ENCODE measurements at regions not wholly inside any gene's neighbourhood (a gene's known extent, or its start where the extent isn't known, plus 50 kb on each side); places are given as distances from the start of the nearest gene placed in this dataset.

- no peak for ATAC-seq (ENCODE audit: poor library complexity)
- DNase-seq, result no peak
- Histone ChIP-seq H3K9me3 (ENCODE audit: control insufficient read depth in 1 of 2, insufficient read depth in 1 of 2, low read length in 2 of 2) (no peaks in the 10 kb centered on the region), H3K27ac (ENCODE audit: low read depth in 1 of 2, low read length in 2 of 2) (no peak overlapping the region), H3K4me1 (ENCODE audit: insufficient read depth, low read length) (no peaks in the 10 kb centered on the region), H3K27me3 (ENCODE audit: control insufficient read depth in 1 of 2, insufficient read depth in 2 of 2, low read length in 2 of 2) (no peaks in the 10 kb centered on the region), H3K4me3 (ENCODE audit: low read length) (no peak overlapping the region), H3K36me3 (ENCODE audit: insufficient read depth, low read length) (no peaks in the 10 kb centered on the region)
- Mint-ChIP-seq H3K4me3 (no peak overlapping the region), H3K4me1 (ENCODE audit: low read depth) (no peaks in the 10 kb centered on the region), H3K27ac (no peak overlapping the region), H3K36me3 (ENCODE audit: low read depth) (no peaks in the 10 kb centered on the region), H3K27me3 (no peaks in the 10 kb centered on the region), H3K9me3 (peaks cover 6% of the 10 kb centered on the region)
- no peak for TF ChIP-seq CTCF (IDR thresholded peaks at IDR 0.05)
- intact Hi-C loops (cut with DNase I, micrococcal nuclease), result no loop called here
- ChIA-PET POLR2A (no interaction called here), CTCF (no interaction called here)
Measured at GRCh38 chr5:31086839-31087415, 106.6 kb upstream of the CDH6 start.

DNA sequence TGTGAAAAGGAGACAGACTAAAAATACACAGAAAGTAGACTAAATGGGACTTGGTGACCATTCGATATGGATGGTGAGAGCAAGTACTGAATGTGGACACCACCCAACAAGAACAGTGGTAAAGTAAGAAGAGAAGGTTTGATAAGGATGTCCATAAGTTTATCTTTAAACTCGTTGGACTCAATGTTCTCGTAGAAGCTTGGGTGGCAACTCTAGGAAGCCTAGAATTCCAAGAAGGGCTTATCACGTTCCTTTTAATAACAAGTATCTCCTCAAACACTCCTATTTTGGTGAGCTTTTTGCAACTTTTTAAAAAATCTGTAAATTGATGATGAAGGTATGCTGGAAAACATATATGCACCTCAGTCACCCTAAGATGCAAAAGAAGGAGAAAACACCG, 108.6 kb upstream of the CDH6 start:
- intact Hi-C loops (cut with DNase I, micrococcal nuclease), result no loop called here
- Mint-ChIP-seq H3K27me3 (no peaks in the 10 kb centered on the region), H3K27ac (no peak overlapping the region), H3K36me3 (ENCODE audit: low read depth) (no peaks in the 10 kb centered on the region), H3K9me3 (peaks cover 5% of the 10 kb centered on the region), H3K4me3 (no peak overlapping the region), H3K4me1 (ENCODE audit: low read depth) (no peaks in the 10 kb centered on the region)
- no peaks in the 10 kb centered on the region for H3K4me1 ChIP-seq (ENCODE audit: insufficient read depth, low read length)
- H3K9me3 ChIP-seq (ENCODE audit: control insufficient read depth in 1 of 2, insufficient read depth in 1 of 2, low read length in 2 of 2), result peaks cover 0 to 5% of the 10 kb centered on the region in 2 experiments
- no peaks in the 10 kb centered on the region for H3K36me3 ChIP-seq (ENCODE audit: insufficient read depth, low read length)
- no peak for ATAC-seq (ENCODE audit: poor library complexity)
- TF ChIP-seq CTCF (IDR thresholded peaks at IDR 0.05), result no peak
- DNase-seq, result no peak
- ChIA-PET CTCF (no interaction called here), POLR2A (no interaction called here)
- no peak overlapping the region for H3K27ac ChIP-seq (ENCODE audit: low read depth in 1 of 2, low read length in 2 of 2)
- no peaks in the 10 kb centered on the region for H3K27me3 ChIP-seq (ENCODE audit: control insufficient read depth in 1 of 2, insufficient read depth in 2 of 2, low read length in 2 of 2)
- no peak overlapping the region for H3K4me3 ChIP-seq (ENCODE audit: low read length)

DNA sequence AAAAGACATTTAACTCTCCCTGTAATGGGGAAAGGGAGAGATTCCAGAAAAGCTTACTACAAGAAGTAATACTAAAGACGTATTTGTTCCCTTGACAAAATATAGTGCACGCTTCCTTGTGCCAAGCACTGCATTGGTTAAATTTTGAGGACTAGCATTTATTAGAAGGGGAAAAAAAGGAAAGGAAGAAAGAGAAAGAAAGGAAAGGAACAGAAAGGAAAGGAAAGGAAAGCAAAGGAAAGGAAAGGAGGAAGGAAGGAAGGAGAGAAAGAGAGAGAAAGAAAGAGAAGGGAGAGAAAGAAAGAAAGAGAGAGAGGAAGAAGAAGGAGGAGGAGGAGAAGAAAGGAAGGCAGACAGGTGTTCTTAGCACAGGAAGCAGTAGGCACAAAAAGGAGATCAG, 110.1 kb upstream of the CDH6 start:
- Histone ChIP-seq H3K27ac (ENCODE audit: low read depth in 1 of 2, low read length in 2 of 2) (no peak overlapping the region), H3K27me3 (ENCODE audit: control insufficient read depth in 1 of 2, insufficient read depth in 2 of 2, low read length in 2 of 2) (no peaks in the 10 kb centered on the region), H3K4me3 (ENCODE audit: low read length) (no peak overlapping the region), H3K4me1 (ENCODE audit: insufficient read depth, low read length) (no peaks in the 10 kb centered on the region), H3K36me3 (ENCODE audit: insufficient read depth, low read length) (no peaks in the 10 kb centered on the region), H3K9me3 (ENCODE audit: control insufficient read depth in 1 of 2, insufficient read depth in 1 of 2, low read length in 2 of 2) (peaks cover 0 to 7% of the 10 kb centered on the region in 2 experiments)
- ChIA-PET POLR2A (no interaction called here), CTCF (no interaction called here)
- no peak for ATAC-seq (ENCODE audit: poor library complexity)
- no peak for TF ChIP-seq CTCF (IDR thresholded peaks at IDR 0.05)
- no peak for DNase-seq
- Mint-ChIP-seq H3K9me3 (peaks cover 7% of the 10 kb centered on the region), H3K4me1 (ENCODE audit: low read depth) (no peaks in the 10 kb centered on the region), H3K27ac (no peak overlapping the region), H3K27me3 (no peaks in the 10 kb centered on the region), H3K4me3 (no peak overlapping the region), H3K36me3 (ENCODE audit: low read depth) (no peaks in the 10 kb centered on the region)
- intact Hi-C loops (cut with DNase I, micrococcal nuclease), result no loop called here

Measured in CD4-positive, alpha-beta T cell (primary cell).